Panc1 (cell line): ENCODE measurements at regions not wholly inside any gene's neighbourhood (a gene's known extent, or its start where the extent isn't known, plus 50 kb on each side); places are given as distances from the start of the nearest gene placed in this dataset.

Experiments used
- ATAC-seq: fragments of 200-7000 bp; cut with Tn5 transposase; 2 replicates; pipeline ENCODE4 v1.9.1; 2020; ENCODE audit warnings: mild to moderate bottlenecking, moderate library complexity
- BruUV-seq: library from RNA; stranded (reverse); fragments of 400-500 nt; replicated peaks from 2 replicates; lab custom pipeline; 2021; lab: Mats Ljungman, UMichigan
- CTCF ChIA-PET: fragments of 300-600 bp; sonication (Branson Sonifier 250); formaldehyde crosslinking; loops from one replicate; lab custom pipeline; 2022; ENCODE audit warnings: antibody characterized with exemption; lab: Charles Lee
- POLR2A ChIA-PET: fragments of 300-600 bp; sonication (Branson Sonifier 250); formaldehyde crosslinking; loops from one replicate; lab custom pipeline; 2022; ENCODE audit warnings: antibody characterized with exemption; lab: Charles Lee
- DNase-seq: peaks from one replicate; pipeline ENCODE4 v3.0.0-alpha.2; 2010; ENCODE audit warnings: low read depth, low spot score
- H3K27ac ChIP-seq: 2 replicates; pipeline ENCODE4 v1.5.1; 2011; ENCODE audit warnings: mild to moderate bottlenecking, low read length, inconsistent platforms
- H3K27me3 ChIP-seq: fragments of 200-500 bp; sonication (Bioruptor generic); 2 replicates; pipeline ENCODE4 v1.6.0; 2014; ENCODE audit warnings: low read length, inconsistent platforms; ENCODE audit not compliant: control insufficient read depth, insufficient read depth
- H3K36me3 ChIP-seq: fragments of 200-500 bp; sonication (Bioruptor generic); 2 replicates; pipeline ENCODE4 v1.5.1; 2014; ENCODE audit warnings: inconsistent platforms, mild to moderate bottlenecking, low read length, moderate library complexity; ENCODE audit not compliant: control insufficient read depth, insufficient read depth
- H3K4me1 ChIP-seq: 2 replicates; pipeline ENCODE4 v1.5.1; 2011; ENCODE audit warnings: inconsistent platforms, mild to moderate bottlenecking, low read length, moderate library complexity; ENCODE audit not compliant: control insufficient read depth, insufficient read depth
- H3K4me3 ChIP-seq, 2 experiments: 2 replicates each; pipeline ENCODE4 v1.5.1; 2011 to 2012; ENCODE audit warnings: low read depth in 2 of 2, low read length in 2 of 2, mild to moderate bottlenecking in 2 of 2, inconsistent platforms in 1 of 2, moderate library complexity in 1 of 2
- H3K9me3 ChIP-seq: fragments of 200-500 bp; sonication (Bioruptor generic); 2 replicates; pipeline ENCODE4 v1.5.1; 2014; ENCODE audit warnings: low read depth, mild to moderate bottlenecking, inconsistent platforms, low read length, moderate library complexity; ENCODE audit not compliant: control insufficient read depth, insufficient read depth
- CTCF ChIP-seq: fragments of 450-650 bp; IDR thresholded peaks from 2 replicates; pipeline ENCODE4 v1.5.1; 2017; ENCODE audit warnings: mild to moderate bottlenecking
- POLR2AphosphoS5 ChIP-seq: IDR thresholded peaks from 2 replicates; pipeline ENCODE4 v1.6.1; 2012; ENCODE audit warnings: mild to moderate bottlenecking, low read depth, low read length, moderate library complexity
- REST ChIP-seq, 2 experiments: IDR thresholded peaks; 2 replicates each; pipeline ENCODE4 v1.6.1; 2011 to 2012; ENCODE audit warnings: low read depth in 2 of 2, control low read depth in 1 of 2, low read length in 1 of 2, mild to moderate bottlenecking in 1 of 2, moderate library complexity in 1 of 2; ENCODE audit not compliant: insufficient read depth in 1 of 2
- SIN3A ChIP-seq: IDR thresholded peaks from 2 replicates; pipeline ENCODE4 v1.6.1; 2012; ENCODE audit warnings: low read depth, mild to moderate bottlenecking, low read length, moderate library complexity, borderline replicate concordance; ENCODE audit not compliant: insufficient read depth
- TCF7L2 ChIP-seq: IDR thresholded peaks from 2 replicates; pipeline ENCODE4 v1.6.1; 2011; ENCODE audit warnings: mild to moderate bottlenecking, low read depth, low read length, inconsistent platforms
- in situ Hi-C: cut with HindIII; loops from 2 replicates; pipeline ENCODE4 v1.10.0; 2016; ENCODE audit warnings: low sequenced_read_pairs, low pct_unique_long_range_greater_than_20kb
- intact Hi-C: fragments of 100-400 bp; cut with micrococcal nuclease; formaldehyde crosslinking; loops from one replicate; pipeline ENCODE4 v1.10.0; 2022; ENCODE audit not compliant: unreplicated experiment

DNA sequence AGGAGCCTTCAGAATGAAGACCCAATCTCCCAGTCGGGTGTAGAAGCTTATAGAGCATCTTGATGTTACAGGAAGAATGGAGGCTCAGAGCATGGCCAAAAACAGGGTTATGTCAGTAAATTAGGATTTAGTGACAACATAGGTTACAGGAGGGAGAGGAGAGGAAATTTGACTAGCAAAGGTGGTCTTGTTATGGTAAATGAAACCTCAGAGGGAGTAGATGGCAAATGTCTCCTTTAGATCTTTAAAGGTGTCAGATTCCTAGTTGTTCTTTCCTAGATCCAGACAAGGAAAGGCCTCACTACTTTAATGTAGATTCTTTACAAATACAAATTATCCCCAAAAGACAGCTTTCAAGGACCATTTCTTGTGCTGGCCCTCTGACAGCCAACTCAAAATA, 465.0 kb downstream of the DMRTA1 start:
- intact Hi-C loops, result no loop called here
- no peaks in the 10 kb centered on the region for H3K36me3 ChIP-seq
- in situ Hi-C loops, result no loop called here
- no peaks in the 10 kb centered on the region for H3K4me1 ChIP-seq
- ATAC-seq (no peak), DNase-seq (no peak)
- H3K27me3 ChIP-seq, result no peaks in the 10 kb centered on the region
- BruUV-seq, result no TSS peak
- CTCF ChIA-PET, result no interaction called here
- H3K9me3 ChIP-seq, result no peaks in the 10 kb centered on the region
- POLR2A ChIA-PET, result no interaction called here
- H3K4me3 ChIP-seq, result no peak overlapping the region
- H3K27ac ChIP-seq, result no peak overlapping the region
- TF ChIP-seq REST (IDR thresholded peaks at IDR 0.05; ENCODE audit: insufficient read depth in 1 of 2, low read depth in 2 of 2, low read length in 1 of 2), result no peak
- no peak for TF ChIP-seq SIN3A
- TF ChIP-seq CTCF, result no peak
- TF ChIP-seq TCF7L2, result no peak
- TF ChIP-seq POLR2AphosphoS5, result no peak

DNA sequence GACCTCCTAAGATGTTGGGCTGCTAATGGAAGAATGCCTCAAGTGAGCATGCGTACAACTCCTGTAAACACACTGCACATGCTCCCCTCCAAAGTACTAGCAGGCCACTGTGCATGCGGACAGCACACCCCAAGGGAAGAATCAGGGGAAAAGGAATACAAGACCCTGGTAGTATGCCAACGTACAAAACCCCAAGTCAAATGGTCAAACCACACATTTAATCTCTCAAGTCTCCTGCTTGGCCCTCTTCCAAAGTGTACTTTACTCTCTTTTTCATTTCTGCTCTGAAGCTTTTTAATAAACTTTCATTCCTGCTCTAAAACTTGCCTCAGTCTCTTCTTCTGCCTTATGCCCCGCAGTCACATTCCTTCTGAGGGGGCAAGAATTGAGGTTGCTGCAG, 466.4 kb downstream of the DMRTA1 start:
- in situ Hi-C loops (no loop called here), intact Hi-C loops (no loop called here)
- ChIA-PET POLR2A (no interaction called here), CTCF (no interaction called here)
- TF ChIP-seq SIN3A (no peak), TCF7L2 (no peak), POLR2AphosphoS5 (no peak), REST (IDR thresholded peaks at IDR 0.05; ENCODE audit: insufficient read depth in 1 of 2, low read depth in 2 of 2, low read length in 1 of 2) (no peak), CTCF (no peak)
- no peak overlapping the region for H3K27ac ChIP-seq
- BruUV-seq, result no TSS peak
- no peaks in the 10 kb centered on the region for H3K9me3 ChIP-seq
- DNase-seq (no peak), ATAC-seq (no peak)
- H3K4me1 ChIP-seq, result no peaks in the 10 kb centered on the region
- H3K27me3 ChIP-seq, result no peaks in the 10 kb centered on the region
- no peaks in the 10 kb centered on the region for H3K36me3 ChIP-seq
- no peak overlapping the region for H3K4me3 ChIP-seq
